ENCODE measurements at regions not wholly inside any gene's neighbourhood (a gene's known extent, or its start where the extent isn't known, plus 50 kb on each side); places are given as distances from the start of the nearest gene placed in this dataset.
A peak's percentile ranks its signal among the peaks of the same experiment; 100 is the strongest.

GRCh38 chr1:228853191-228853590 lies 117.9 kb downstream of the RHOU start:
- no peak overlapping the region for H3K27ac ChIP-seq (ENCODE audit: low read length)
- no peaks in the 10 kb centered on the region; the same call in 1 of the 2 replicates for H3K4me1 ChIP-seq (ENCODE audit: control insufficient read depth, insufficient read depth, low read length)
- no peaks in the 10 kb centered on the region for H3K27me3 ChIP-seq (ENCODE audit: control insufficient read depth, insufficient read depth, low read length)
- ATAC-seq (no peak), DNase-seq (ENCODE audit: low read depth, low spot score) (no peak)
- in situ Hi-C loops (cut with HindIII; ENCODE audit: low pct_unique_long_range_greater_than_20kb, low sequenced_read_pairs): no loop called here
- no peak overlapping the region for H3K4me3 ChIP-seq (ENCODE audit: low read depth in 2 of 2, low read length in 2 of 2)
- BruUV-seq (replicated peaks): no TSS peak
- POLR2A ChIA-PET: no interaction called here
- CTCF ChIA-PET: no interaction called here
- H3K36me3 ChIP-seq (ENCODE audit: control insufficient read depth, insufficient read depth, low read length): no peaks in the 10 kb centered on the region
- no peaks in the 10 kb centered on the region for H3K9me3 ChIP-seq (ENCODE audit: control insufficient read depth, insufficient read depth, low read depth, low read length)
- TF ChIP-seq REST (IDR thresholded peaks at IDR 0.05; ENCODE audit: insufficient read depth in 1 of 2, low read depth in 2 of 2, low read length in 1 of 2) (no peak), TCF7L2 (IDR thresholded peaks at IDR 0.05; ENCODE audit: low read depth, low read length) (no peak), POLR2AphosphoS5 (IDR thresholded peaks at IDR 0.05; ENCODE audit: low read depth, low read length) (no peak), CTCF (IDR thresholded peaks at IDR 0.05) (no peak), SIN3A (IDR thresholded peaks at IDR 0.05; ENCODE audit: borderline replicate concordance, insufficient read depth, low read depth, low read length) (no peak)
- intact Hi-C loops (cut with micrococcal nuclease; ENCODE audit: unreplicated experiment): no loop called here

GRCh38 chr1:228853637-228854036 lies 118.4 kb downstream of the RHOU start:
- Histone ChIP-seq H3K9me3 (ENCODE audit: control insufficient read depth, insufficient read depth, low read depth, low read length) (no peaks in the 10 kb centered on the region), H3K4me1 (ENCODE audit: control insufficient read depth, insufficient read depth, low read length) (no peaks in the 10 kb centered on the region; the same call in 1 of the 2 replicates), H3K4me3 (ENCODE audit: low read depth in 2 of 2, low read length in 2 of 2) (no peak overlapping the region), H3K27me3 (ENCODE audit: control insufficient read depth, insufficient read depth, low read length) (no peaks in the 10 kb centered on the region), H3K36me3 (ENCODE audit: control insufficient read depth, insufficient read depth, low read length) (no peaks in the 10 kb centered on the region), H3K27ac (ENCODE audit: low read length) (peak overlapping the region; percentile 4; the same call in 1 of the 2 replicates)
- DNase-seq (ENCODE audit: low read depth, low spot score) (no peak), ATAC-seq (no peak)
- intact Hi-C loops (cut with micrococcal nuclease; ENCODE audit: unreplicated experiment) (no loop called here), in situ Hi-C loops (cut with HindIII; ENCODE audit: low pct_unique_long_range_greater_than_20kb, low sequenced_read_pairs) (no loop called here)
- no TSS peak for BruUV-seq (replicated peaks)
- CTCF ChIA-PET: no interaction called here
- POLR2A ChIA-PET: no interaction called here
- TF ChIP-seq REST (IDR thresholded peaks at IDR 0.05; ENCODE audit: insufficient read depth in 1 of 2, low read depth in 2 of 2, low read length in 1 of 2) (no peak), SIN3A (IDR thresholded peaks at IDR 0.05; ENCODE audit: borderline replicate concordance, insufficient read depth, low read depth, low read length) (no peak), CTCF (IDR thresholded peaks at IDR 0.05) (no peak), POLR2AphosphoS5 (IDR thresholded peaks at IDR 0.05; ENCODE audit: low read depth, low read length) (no peak), TCF7L2 (IDR thresholded peaks at IDR 0.05; ENCODE audit: low read depth, low read length) (no peak)

All from Panc1 (cell line).